DOHH2 (cell line): ENCODE measurements at regions not wholly inside any gene's neighbourhood (a gene's known extent, or its start where the extent isn't known, plus 50 kb on each side); places are given as distances from the start of the nearest gene placed in this dataset.

Source experiments
- CTCF ChIP-seq: fragments of 200-600 bp; sonication (generic); IDR thresholded peaks from one replicate; pipeline ENCODE4 v1.5.1; 2014; ENCODE audit warnings: antibody characterized with exemption, mild to moderate bottlenecking, low read depth, low read length; ENCODE audit not compliant: poor library complexity, severe bottlenecking
- EZH2phosphoT487 ChIP-seq: fragments of 200-600 bp; sonication (generic); IDR thresholded peaks from 2 replicates; pipeline ENCODE4 v1.6.1; 2017; ENCODE audit warnings: borderline replicate concordance, mild to moderate bottlenecking, antibody characterized with exemption, low read length, moderate library complexity, mixed read lengths

- TF ChIP-seq CTCF = no peak
- TF ChIP-seq EZH2phosphoT487 = no peak
These were observed 369.6 kb upstream of the WWC1 start for GRCh38 chr5:167921796-167922195.
